ENCODE measurements at regions not wholly inside any gene's neighbourhood (a gene's known extent, or its start where the extent isn't known, plus 50 kb on each side); places are given as distances from the start of the nearest gene placed in this dataset.

DNA sequence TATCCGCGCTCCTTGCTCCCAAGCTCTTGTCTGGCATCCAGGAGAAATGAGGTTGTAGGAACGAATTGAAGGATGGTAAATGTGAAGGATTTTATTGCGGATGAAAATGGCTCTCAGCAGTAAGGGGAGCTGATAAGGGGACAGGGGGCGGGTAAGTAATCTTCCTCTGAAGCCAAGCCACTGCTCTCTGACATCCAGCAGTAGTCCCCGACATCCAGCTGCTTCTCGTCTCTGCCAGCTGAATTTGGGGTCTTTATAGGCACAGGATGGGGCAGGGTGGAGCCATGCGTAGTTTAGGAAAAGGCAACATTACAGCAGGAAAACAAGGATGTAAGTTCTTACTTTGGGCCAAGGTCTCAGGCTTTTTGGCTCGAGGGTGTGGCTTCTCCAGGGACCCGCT lies 1370.1 kb upstream of the RAG2 start:
- H3K27ac ChIP-seq (ENCODE audit: control insufficient read depth, insufficient read depth), result no peak overlapping the region
- WGBS (ENCODE audit: insufficient coverage, insufficient replicate concordance, low lambda C conversion rate, missing lambda C conversion rate), result 26% methylated on average over 10 of the region's 10 CpGs
- H3K4me1 ChIP-seq (ENCODE audit: control insufficient read depth, insufficient read depth, low read length), result no peaks in the 10 kb centered on the region
- no peak overlapping the region for H3K4me3 ChIP-seq
- no peaks in the 10 kb centered on the region for H3K36me3 ChIP-seq (ENCODE audit: control insufficient read depth in 2 of 2, insufficient read depth in 2 of 2, low read length in 1 of 2)
- intact Hi-C loops (cut with micrococcal nuclease; ENCODE audit: unreplicated experiment), result no loop called here
- H3K79me2 ChIP-seq (ENCODE audit: control insufficient read depth, insufficient read depth, low read length), result no peaks in the 10 kb centered on the region
- RAD21 ChIA-PET (ENCODE audit: unreplicated experiment), result no interaction called here
- no peak for FAIRE-seq
- no peaks in the 10 kb centered on the region for H4K20me1 ChIP-seq (ENCODE audit: control insufficient read depth, insufficient read depth)
- H3K4me2 ChIP-seq (ENCODE audit: control insufficient read depth, insufficient read depth), result no peak overlapping the region
- POLR2A ChIA-PET, result no interaction called here
- CTCF ChIA-PET, result interaction anchor here (0.7 kb wide), 1 partner anchor 47 kb away, joined by 3 read pairs; no protein-coding TSS in a partner anchor
- no peaks in the 10 kb centered on the region for H3K9me3 ChIP-seq (replicated peaks; ENCODE audit: control insufficient read depth, insufficient read depth, low read length)
- no TSS peak for BruUV-seq (replicated peaks)
- H3K27me3 ChIP-seq (replicated peaks in 1 of 2; ENCODE audit: control insufficient read depth in 2 of 2, insufficient read depth in 2 of 2, low read length in 1 of 2), result no peaks in the 10 kb centered on the region
- ATAC-seq, result no peak
- in situ Hi-C loops (cut with MboI), result no loop called here
- H3K9ac ChIP-seq (ENCODE audit: control insufficient read depth, insufficient read depth, low read length), result no peak overlapping the region
- SMC1A ChIA-PET (ENCODE audit: uncharacterized antibody, unreplicated experiment), result no interaction called here
- TF ChIP-seq CBX3 (IDR thresholded peaks at IDR 0.05; ENCODE audit: borderline replicate concordance, low read depth) (no peak), KAT2A (conservative IDR thresholded peaks at IDR 0.05; ENCODE audit: control insufficient read depth, low read depth, low read length) (no peak), LARP7 (IDR thresholded peaks at IDR 0.05) (no peak)
- TF ChIP-seq, protein P1, sequence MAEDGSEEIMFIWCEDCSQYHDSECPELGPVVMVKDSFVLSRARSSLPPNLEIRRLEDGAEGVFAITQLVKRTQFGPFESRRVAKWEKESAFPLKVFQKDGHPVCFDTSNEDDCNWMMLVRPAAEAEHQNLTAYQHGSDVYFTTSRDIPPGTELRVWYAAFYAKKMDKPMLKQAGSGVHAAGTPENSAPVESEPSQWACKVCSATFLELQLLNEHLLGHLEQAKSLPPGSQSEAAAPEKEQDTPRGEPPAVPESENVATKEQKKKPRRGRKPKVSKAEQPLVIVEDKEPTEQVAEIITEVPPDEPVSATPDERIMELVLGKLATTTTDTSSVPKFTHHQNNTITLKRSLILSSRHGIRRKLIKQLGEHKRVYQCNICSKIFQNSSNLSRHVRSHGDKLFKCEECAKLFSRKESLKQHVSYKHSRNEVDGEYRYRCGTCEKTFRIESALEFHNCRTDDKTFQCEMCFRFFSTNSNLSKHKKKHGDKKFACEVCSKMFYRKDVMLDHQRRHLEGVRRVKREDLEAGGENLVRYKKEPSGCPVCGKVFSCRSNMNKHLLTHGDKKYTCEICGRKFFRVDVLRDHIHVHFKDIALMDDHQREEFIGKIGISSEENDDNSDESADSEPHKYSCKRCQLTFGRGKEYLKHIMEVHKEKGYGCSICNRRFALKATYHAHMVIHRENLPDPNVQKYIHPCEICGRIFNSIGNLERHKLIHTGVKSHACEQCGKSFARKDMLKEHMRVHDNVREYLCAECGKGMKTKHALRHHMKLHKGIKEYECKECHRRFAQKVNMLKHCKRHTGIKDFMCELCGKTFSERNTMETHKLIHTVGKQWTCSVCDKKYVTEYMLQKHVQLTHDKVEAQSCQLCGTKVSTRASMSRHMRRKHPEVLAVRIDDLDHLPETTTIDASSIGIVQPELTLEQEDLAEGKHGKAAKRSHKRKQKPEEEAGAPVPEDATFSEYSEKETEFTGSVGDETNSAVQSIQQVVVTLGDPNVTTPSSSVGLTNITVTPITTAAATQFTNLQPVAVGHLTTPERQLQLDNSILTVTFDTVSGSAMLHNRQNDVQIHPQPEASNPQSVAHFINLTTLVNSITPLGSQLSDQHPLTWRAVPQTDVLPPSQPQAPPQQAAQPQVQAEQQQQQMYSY (CRISPR knock-in tag; IDR thresholded peaks at IDR 0.05), result no peak
- no peak for DNase-seq (ENCODE audit: low read depth, low spot score)
- no peak overlapping the region for H2AFZ ChIP-seq (ENCODE audit: control insufficient read depth, low read depth, low read length)

DNA sequence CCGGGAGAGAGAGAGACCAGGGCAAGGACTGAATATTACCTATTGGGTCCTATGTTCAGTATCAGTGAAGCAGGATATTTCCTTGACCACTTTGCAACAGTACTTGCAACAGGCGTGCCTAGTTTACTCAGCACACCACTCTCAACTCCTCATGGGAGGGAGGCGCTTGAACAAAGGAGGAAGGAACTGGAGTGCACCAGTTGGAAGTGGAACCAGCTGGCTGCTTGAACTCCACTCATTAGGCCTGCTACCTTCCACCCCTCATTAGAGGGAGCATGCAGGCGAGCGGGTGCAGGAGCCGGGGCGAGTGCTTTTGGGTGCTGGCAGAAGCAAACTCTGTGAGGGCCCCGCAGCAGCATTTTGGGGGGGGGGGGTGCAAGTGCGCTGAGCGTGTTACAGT lies 1369.6 kb upstream of the RAG2 start:
- Histone ChIP-seq H3K27me3 (replicated peaks in 1 of 2; ENCODE audit: control insufficient read depth in 2 of 2, insufficient read depth in 2 of 2, low read length in 1 of 2) (no peaks in the 10 kb centered on the region), H3K4me3 (no peak overlapping the region), H3K27ac (ENCODE audit: control insufficient read depth, insufficient read depth) (no peak overlapping the region), H2AFZ (ENCODE audit: control insufficient read depth, low read depth, low read length) (no peak overlapping the region), H4K20me1 (ENCODE audit: control insufficient read depth, insufficient read depth) (no peaks in the 10 kb centered on the region), H3K4me1 (ENCODE audit: control insufficient read depth, insufficient read depth, low read length) (no peaks in the 10 kb centered on the region), H3K36me3 (ENCODE audit: control insufficient read depth in 2 of 2, insufficient read depth in 2 of 2, low read length in 1 of 2) (no peaks in the 10 kb centered on the region), H3K9me3 (replicated peaks; ENCODE audit: control insufficient read depth, insufficient read depth, low read length) (no peaks in the 10 kb centered on the region), H3K9ac (ENCODE audit: control insufficient read depth, insufficient read depth, low read length) (no peak overlapping the region), H3K79me2 (ENCODE audit: control insufficient read depth, insufficient read depth, low read length) (no peaks in the 10 kb centered on the region), H3K4me2 (ENCODE audit: control insufficient read depth, insufficient read depth) (no peak overlapping the region)
- POLR2A ChIA-PET, result no interaction called here
- ATAC-seq, result no peak
- intact Hi-C loops (cut with micrococcal nuclease; ENCODE audit: unreplicated experiment) (no loop called here), in situ Hi-C loops (cut with MboI) (no loop called here)
- SMC1A ChIA-PET (ENCODE audit: uncharacterized antibody, unreplicated experiment), result no interaction called here
- no peak for DNase-seq (ENCODE audit: low read depth, low spot score)
- CTCF ChIA-PET, result no interaction called here
- no TSS peak for BruUV-seq (replicated peaks)
- FAIRE-seq, result no peak
- RAD21 ChIA-PET (ENCODE audit: unreplicated experiment), result no interaction called here
- 34% methylated on average over 10 of the region's 10 CpGs for WGBS (ENCODE audit: insufficient coverage, insufficient replicate concordance, low lambda C conversion rate, missing lambda C conversion rate)
- TF ChIP-seq, protein P2, sequence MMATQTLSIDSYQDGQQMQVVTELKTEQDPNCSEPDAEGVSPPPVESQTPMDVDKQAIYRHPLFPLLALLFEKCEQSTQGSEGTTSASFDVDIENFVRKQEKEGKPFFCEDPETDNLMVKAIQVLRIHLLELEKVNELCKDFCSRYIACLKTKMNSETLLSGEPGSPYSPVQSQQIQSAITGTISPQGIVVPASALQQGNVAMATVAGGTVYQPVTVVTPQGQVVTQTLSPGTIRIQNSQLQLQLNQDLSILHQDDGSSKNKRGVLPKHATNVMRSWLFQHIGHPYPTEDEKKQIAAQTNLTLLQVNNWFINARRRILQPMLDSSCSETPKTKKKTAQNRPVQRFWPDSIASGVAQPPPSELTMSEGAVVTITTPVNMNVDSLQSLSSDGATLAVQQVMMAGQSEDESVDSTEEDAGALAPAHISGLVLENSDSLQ (IDR thresholded peaks at IDR 0.05), result no peak
- no peak for TF ChIP-seq NR2F1 (conservative IDR thresholded peaks at IDR 0.05)
- no peak for TF ChIP-seq HDAC6 (IDR thresholded peaks at IDR 0.05; ENCODE audit: unreplicated experiment)
- no peak for TF ChIP-seq FOXM1 (IDR thresholded peaks at IDR 0.05; ENCODE audit: low read depth, low read length)
- TF ChIP-seq CHD1 (IDR thresholded peaks at IDR 0.05; ENCODE audit: low read depth, low read length), result no peak
- TF ChIP-seq, protein P3, sequence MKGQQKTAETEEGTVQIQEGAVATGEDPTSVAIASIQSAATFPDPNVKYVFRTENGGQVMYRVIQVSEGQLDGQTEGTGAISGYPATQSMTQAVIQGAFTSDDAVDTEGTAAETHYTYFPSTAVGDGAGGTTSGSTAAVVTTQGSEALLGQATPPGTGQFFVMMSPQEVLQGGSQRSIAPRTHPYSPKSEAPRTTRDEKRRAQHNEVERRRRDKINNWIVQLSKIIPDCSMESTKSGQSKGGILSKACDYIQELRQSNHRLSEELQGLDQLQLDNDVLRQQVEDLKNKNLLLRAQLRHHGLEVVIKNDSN (IDR thresholded peaks at IDR 0.05; ENCODE audit: borderline replicate concordance, extremely low read length, insufficient read depth, low read depth, low read length), result no peak
- no peak for TF ChIP-seq RBBP5 (conservative IDR thresholded peaks at IDR 0.05)
- no peak for TF ChIP-seq WRNIP1 (IDR thresholded peaks at IDR 0.05; ENCODE audit: borderline replicate concordance, low read depth, low read length)
- TF ChIP-seq EGR1 (IDR thresholded peaks at IDR 0.05; ENCODE audit: borderline replicate concordance in 1 of 2, low read depth in 2 of 2, low read length in 2 of 2), result no peak
- TF ChIP-seq KDM1A (IDR thresholded peaks at IDR 0.05; ENCODE audit: borderline replicate concordance), result no peak

Measured in GM12878 (cell line).